H1 (cell line): ENCODE measurements at regions not wholly inside any gene's neighbourhood (a gene's known extent, or its start where the extent isn't known, plus 50 kb on each side); places are given as distances from the start of the nearest gene placed in this dataset.

Source experiments
- CHD1 ChIP-seq: IDR thresholded peaks from 2 replicates; pipeline ENCODE4 v1.6.1; 2012; ENCODE audit warnings: low read depth, low read length, improper control_type of control experiment
- CREB1 ChIP-seq: IDR thresholded peaks from 2 replicates; pipeline ENCODE4 v1.6.1; 2012; ENCODE audit warnings: inconsistent platforms
- EZH2 ChIP-seq: fragments of 200-600 bp; sonication (generic); IDR thresholded peaks from 2 replicates; pipeline ENCODE4 v1.7.1; 2012; ENCODE audit warnings: low read depth, mild to moderate bottlenecking, moderate library complexity, low read length, inconsistent platforms; ENCODE audit not compliant: severe bottlenecking
- FOSL1 ChIP-seq: IDR thresholded peaks from 2 replicates; pipeline ENCODE4 v1.6.1; 2011; ENCODE audit warnings: mild to moderate bottlenecking, low read depth, low read length, moderate library complexity; ENCODE audit not compliant: insufficient read depth
- NRF1 ChIP-seq: IDR thresholded peaks from 2 replicates; pipeline ENCODE4 v1.6.1; 2011; ENCODE audit warnings: mild to moderate bottlenecking, low read depth, low read length, improper control_type of control experiment
- POLR2A ChIP-seq, 2 experiments: IDR thresholded peaks; 1 replicate in 1 of 2; 2 replicates in 1 of 2; pipeline ENCODE4 v1.6.1; 2011; ENCODE audit warnings: low read depth in 2 of 2, low read length in 2 of 2, mild to moderate bottlenecking in 2 of 2; ENCODE audit errors: control extremely low read depth in 1 of 2
- POLR2AphosphoS5 ChIP-seq: IDR thresholded peaks from 2 replicates; pipeline ENCODE4 v1.6.1; 2011; ENCODE audit warnings: low read depth, low read length
- RAD21 ChIP-seq, 2 experiments: IDR thresholded peaks in 1 of 2; conservative IDR thresholded peaks in 1 of 2; 2 replicates each; pipeline ENCODE4 v1.6.1; 2011; ENCODE audit warnings: low read depth in 2 of 2, low read length in 2 of 2, improper control_type of control experiment in 1 of 2, inconsistent platforms in 1 of 2, mild to moderate bottlenecking in 1 of 2, moderate library complexity in 1 of 2
- TEAD4 ChIP-seq: IDR thresholded peaks from 2 replicates; pipeline ENCODE4 v1.6.1; 2012; ENCODE audit warnings: low read depth, low read length, inconsistent platforms, mixed read lengths
- ZNF274 ChIP-seq: IDR thresholded peaks from 2 replicates; pipeline ENCODE4 v1.7.0; 2012; ENCODE audit warnings: low read length, borderline replicate concordance; ENCODE audit errors: extremely low read depth
- TF ChIP-seq, protein P1 (sequence below): IDR thresholded peaks from 2 replicates; pipeline ENCODE4 v1.6.1; 2012; ENCODE audit warnings: inconsistent platforms
- TF ChIP-seq, protein P2 (sequence below), 3 experiments: IDR thresholded peaks; 1 replicate in 2 of 3; 2 replicates in 1 of 3; pipeline versions ENCODE4 v1.5.1 to v1.6.1; 2011; ENCODE audit warnings: low read length in 3 of 3, mild to moderate bottlenecking in 3 of 3, inconsistent platforms in 2 of 3, low read depth in 1 of 3, moderate library complexity in 1 of 3; ENCODE audit not compliant: insufficient read depth in 1 of 3; ENCODE audit errors: control extremely low read depth in 1 of 3

DNA sequence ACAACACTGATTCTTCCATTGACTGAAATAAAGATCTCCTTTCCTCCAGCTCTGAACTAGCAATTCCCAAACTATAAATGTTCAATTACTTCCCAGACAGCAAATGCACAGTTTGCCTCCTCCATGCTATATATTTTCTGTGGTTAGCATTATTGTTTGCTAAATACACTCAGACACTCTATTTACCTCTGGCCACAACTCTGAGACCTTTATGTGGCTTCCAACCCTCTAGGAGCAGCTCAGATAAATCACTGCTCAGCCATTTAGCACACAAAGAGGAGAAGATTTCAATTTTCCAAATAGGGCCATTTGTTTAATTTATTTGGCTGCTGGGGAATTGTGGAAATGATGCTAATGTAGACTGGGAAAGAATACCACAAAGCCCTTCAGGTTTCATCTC is 202.0 kb downstream of the SPTSSA start:
- TF ChIP-seq, protein P1, sequence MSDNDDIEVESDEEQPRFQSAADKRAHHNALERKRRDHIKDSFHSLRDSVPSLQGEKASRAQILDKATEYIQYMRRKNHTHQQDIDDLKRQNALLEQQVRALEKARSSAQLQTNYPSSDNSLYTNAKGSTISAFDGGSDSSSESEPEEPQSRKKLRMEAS = no peak
- TF ChIP-seq, protein P2, sequence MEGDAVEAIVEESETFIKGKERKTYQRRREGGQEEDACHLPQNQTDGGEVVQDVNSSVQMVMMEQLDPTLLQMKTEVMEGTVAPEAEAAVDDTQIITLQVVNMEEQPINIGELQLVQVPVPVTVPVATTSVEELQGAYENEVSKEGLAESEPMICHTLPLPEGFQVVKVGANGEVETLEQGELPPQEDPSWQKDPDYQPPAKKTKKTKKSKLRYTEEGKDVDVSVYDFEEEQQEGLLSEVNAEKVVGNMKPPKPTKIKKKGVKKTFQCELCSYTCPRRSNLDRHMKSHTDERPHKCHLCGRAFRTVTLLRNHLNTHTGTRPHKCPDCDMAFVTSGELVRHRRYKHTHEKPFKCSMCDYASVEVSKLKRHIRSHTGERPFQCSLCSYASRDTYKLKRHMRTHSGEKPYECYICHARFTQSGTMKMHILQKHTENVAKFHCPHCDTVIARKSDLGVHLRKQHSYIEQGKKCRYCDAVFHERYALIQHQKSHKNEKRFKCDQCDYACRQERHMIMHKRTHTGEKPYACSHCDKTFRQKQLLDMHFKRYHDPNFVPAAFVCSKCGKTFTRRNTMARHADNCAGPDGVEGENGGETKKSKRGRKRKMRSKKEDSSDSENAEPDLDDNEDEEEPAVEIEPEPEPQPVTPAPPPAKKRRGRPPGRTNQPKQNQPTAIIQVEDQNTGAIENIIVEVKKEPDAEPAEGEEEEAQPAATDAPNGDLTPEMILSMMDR (IDR thresholded peaks at IDR 0.05; ENCODE audit: control extremely low read depth in 1 of 3, insufficient read depth in 1 of 3, low read depth in 1 of 3, low read length in 3 of 3) = no peak
- TF ChIP-seq FOSL1 (no peak), CREB1 (no peak), POLR2AphosphoS5 (no peak), EZH2 (no peak), ZNF274 (no peak), CHD1 (no peak), TEAD4 (no peak), POLR2A (IDR thresholded peaks at IDR 0.05; ENCODE audit: control extremely low read depth in 1 of 2, low read depth in 2 of 2, low read length in 2 of 2) (no peak), NRF1 (no peak), RAD21 (IDR thresholded peaks at IDR 0.05 in 1 of 2, conservative IDR thresholded peaks at IDR 0.05 in 1 of 2; ENCODE audit: low read depth in 2 of 2, low read length in 2 of 2) (no peak)
